NB4 (cell line): ENCODE measurements at regions not wholly inside any gene's neighbourhood (a gene's known extent, or its start where the extent isn't known, plus 50 kb on each side); places are given as distances from the start of the nearest gene placed in this dataset.
"Not testable (repeated sequence)": the region's sequence is repeated elsewhere in the genome, so short reads cannot be mapped to it uniquely, and the experiment has no call there.

Experiments used
- DNase-seq: peaks from one replicate; pipeline ENCODE4 v3.0.0; 2010; ENCODE audit warnings: low read depth
- H3K4me3 ChIP-seq: one replicate; pipeline ENCODE4 v1.5.1; 2011; ENCODE audit warnings: mild to moderate bottlenecking, low read depth, low read length, moderate library complexity
- CTCF ChIP-seq: IDR thresholded peaks from one replicate; pipeline ENCODE4 v1.5.1; 2012; ENCODE audit warnings: low read depth, low read length
- MAX ChIP-seq: IDR thresholded peaks from 2 replicates; pipeline ENCODE4 v1.6.1; 2011; ENCODE audit warnings: low read depth, low read length
- MYC ChIP-seq: IDR thresholded peaks from 2 replicates; pipeline ENCODE4 v1.6.1; 2011; ENCODE audit warnings: low read depth, low read length
- POLR2A ChIP-seq: IDR thresholded peaks from 2 replicates; pipeline ENCODE4 v1.6.1; 2011; ENCODE audit warnings: mild to moderate bottlenecking; ENCODE audit not compliant: insufficient read length; ENCODE audit errors: extremely low read depth

- DNase-seq, result no peak
- TF ChIP-seq POLR2A (no peak), MYC (no peak), CTCF (no peak), MAX (no peak)
- H3K4me3 ChIP-seq, result no peak overlapping the region
These were observed 196.4 kb upstream of the TENT5A start for GRCh38 chr6:81948861-81949260.

GRCh38 chr6:81948196-81948595, 195.7 kb upstream of the TENT5A start:
- not testable (repeated sequence) for DNase-seq, H3K4me3 ChIP-seq

- no peak for DNase-seq
- no peak overlapping the region for H3K4me3 ChIP-seq
- no peak for TF ChIP-seq MAX
- TF ChIP-seq MYC, result no peak
- TF ChIP-seq CTCF, result no peak
- no peak for TF ChIP-seq POLR2A
These were observed 192.2 kb upstream of the TENT5A start for GRCh38 chr6:81944661-81945060.

GRCh38 chr6:81942842-81943241, 190.4 kb upstream of the TENT5A start:
- DNase-seq, H3K4me3 ChIP-seq: not testable (repeated sequence)

GRCh38 chr6:81942067-81942370, 189.5 kb upstream of the TENT5A start:
- TF ChIP-seq POLR2A (no peak), CTCF (no peak), MAX (no peak), MYC (no peak)

GRCh38 chr6:81940451-81940985, 188.0 kb upstream of the TENT5A start:
- TF ChIP-seq MAX (no peak), POLR2A (no peak), MYC (no peak), CTCF (no peak)
- peak overlapping the region; percentile 45 for H3K4me3 ChIP-seq
- peak; percentile 26 for DNase-seq

More at GRCh38 chr6:81942067-81942370, 189.5 kb upstream of the TENT5A start:
- H3K4me3 ChIP-seq, result peak overlapping the region; percentile 42
- DNase-seq, result no peak

- peak; percentile 67 for DNase-seq
- H3K4me3 ChIP-seq, result no peak overlapping the region
- TF ChIP-seq MYC, result no peak
- TF ChIP-seq POLR2A, result no peak
- no peak for TF ChIP-seq CTCF
- TF ChIP-seq MAX, result no peak
These were observed 187.3 kb upstream of the TENT5A start for GRCh38 chr6:81939766-81940165.
